GM12891 (cell line): ENCODE measurements at regions not wholly inside any gene's neighbourhood (a gene's known extent, or its start where the extent isn't known, plus 50 kb on each side); places are given as distances from the start of the nearest gene placed in this dataset.

Experiments used
- PAX5 ChIP-seq: IDR thresholded peaks from 2 replicates; pipeline ENCODE4 v1.6.1; 2011; ENCODE audit warnings: low read length, moderate library complexity, mild to moderate bottlenecking; ENCODE audit not compliant: insufficient read depth, severe bottlenecking
- POLR2A ChIP-seq: IDR thresholded peaks from 2 replicates; pipeline ENCODE4 v1.6.1; 2011; ENCODE audit warnings: low read depth, low read length, control low read depth
- POLR2AphosphoS5 ChIP-seq: IDR thresholded peaks from 2 replicates; pipeline ENCODE4 v1.6.1; 2011; ENCODE audit warnings: low read depth, low read length, control low read depth
- POU2F2 ChIP-seq: IDR thresholded peaks from 2 replicates; pipeline ENCODE4 v1.6.1; 2011; ENCODE audit warnings: low read depth, mild to moderate bottlenecking, control low read depth, low read length, moderate library complexity
- SPI1 ChIP-seq: IDR thresholded peaks from 2 replicates; pipeline ENCODE4 v1.6.1; 2011; ENCODE audit warnings: low read depth, low read length, control low read depth
- TAF1 ChIP-seq: IDR thresholded peaks from 2 replicates; pipeline ENCODE4 v1.6.1; 2011; ENCODE audit warnings: low read depth, low read length, control low read depth

DNA sequence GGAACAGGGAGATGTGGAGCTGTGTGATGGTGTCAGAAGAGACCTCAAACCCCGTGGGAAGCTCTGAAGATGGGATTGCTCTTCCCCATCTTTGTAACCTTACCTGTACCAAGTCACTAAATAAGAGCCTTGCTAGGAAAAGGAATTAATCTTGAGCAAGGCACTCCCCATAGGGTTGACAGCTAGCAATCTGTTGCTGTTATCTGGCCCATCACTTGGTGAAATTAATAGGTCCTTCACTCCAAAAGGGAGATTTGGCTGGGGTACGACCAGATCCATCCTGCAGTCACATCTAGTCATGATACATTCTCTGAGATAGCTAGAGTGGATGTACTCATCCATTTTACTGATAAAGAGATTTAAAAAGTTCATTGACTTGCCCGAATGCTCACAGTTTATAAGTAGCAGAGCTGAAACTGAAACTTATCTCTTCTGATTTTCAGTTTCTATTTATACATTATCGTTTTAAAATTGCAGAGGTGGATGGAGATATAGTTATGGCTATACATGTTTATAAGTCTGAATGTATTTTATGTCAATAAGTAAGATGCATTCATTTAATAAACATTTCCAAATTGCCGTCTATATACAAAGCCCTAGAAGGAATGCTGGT is 299.1 kb upstream of the MCTP2 start:
- no peak for TF ChIP-seq POLR2A
- no peak for TF ChIP-seq PAX5
- TF ChIP-seq SPI1, result no peak
- TF ChIP-seq POU2F2, result no peak
- no peak for TF ChIP-seq POLR2AphosphoS5
- TF ChIP-seq TAF1, result no peak
